CD4-positive, CD25-positive, alpha-beta regulatory T cell (primary cell): ENCODE measurements at regions not wholly inside any gene's neighbourhood (a gene's known extent, or its start where the extent isn't known, plus 50 kb on each side); places are given as distances from the start of the nearest gene placed in this dataset.

Experiments used
- ATAC-seq, 2 donors: fragments of 150-1000 bp; cut with Tn5 transposase; one replicate each; pipeline ENCODE4 v1.10.0; 2021; ENCODE audit warnings: low read depth in 2 of 2, moderate number of reproducible peaks in 2 of 2, moderate library complexity in 1 of 2
- DNase-seq, 3 donors: peaks; one replicate each; pipeline versions ENCODE4 v3.0.0 to v3.0.0-alpha.2; 2012 to 2022; ENCODE audit warnings: mixed read lengths in 1 of 3
- H3K27ac ChIP-seq: one replicate; pipeline ENCODE4 v1.7.0; 2013; ENCODE audit warnings: mild to moderate bottlenecking, low read length; ENCODE audit not compliant: insufficient read depth, poor library complexity, severe bottlenecking
- H3K27me3 ChIP-seq: one replicate; pipeline ENCODE4 v1.7.0; 2013; ENCODE audit warnings: low read length; ENCODE audit not compliant: control insufficient read depth, insufficient read depth
- H3K36me3 ChIP-seq: one replicate; pipeline ENCODE4 v1.7.0; 2013; ENCODE audit warnings: mild to moderate bottlenecking, low read length, moderate library complexity; ENCODE audit not compliant: control insufficient read depth, insufficient read depth
- H3K4me1 ChIP-seq: 2 replicates; pipeline ENCODE4 v1.7.0; 2013; ENCODE audit warnings: mild to moderate bottlenecking, low read length; ENCODE audit not compliant: insufficient read depth, control insufficient read depth, poor library complexity, severe bottlenecking
- H3K4me3 ChIP-seq: one replicate; pipeline ENCODE4 v1.7.0; 2013; ENCODE audit warnings: low read depth, mild to moderate bottlenecking, low read length, moderate library complexity
- H3K9me3 ChIP-seq, 2 experiments: 1 replicate in 1 of 2; 2 replicates in 1 of 2; pipeline ENCODE4 v1.7.0; 2013; ENCODE audit warnings: low read length in 2 of 2, mild to moderate bottlenecking in 1 of 2, moderate library complexity in 1 of 2; ENCODE audit not compliant: control insufficient read depth in 2 of 2
- H3K27ac Mint-ChIP-seq, 3 donors: one replicate each; pipeline ENCODE4 v1.8.0; 2020 to 2022; ENCODE audit warnings: mild to moderate bottlenecking in 3 of 3, mixed read lengths in 3 of 3, moderate library complexity in 2 of 3
- H3K27me3 Mint-ChIP-seq: one replicate; pipeline ENCODE4 v1.8.0; 2022; ENCODE audit warnings: mild to moderate bottlenecking, mixed read lengths
- H3K36me3 Mint-ChIP-seq: one replicate; pipeline ENCODE4 v1.8.0; 2020; ENCODE audit warnings: mixed read lengths
- H3K4me1 Mint-ChIP-seq, 4 donors: one replicate each; pipeline ENCODE4 v1.8.0; 2020 to 2022; ENCODE audit warnings: mixed read lengths in 4 of 4, mild to moderate bottlenecking in 1 of 4
- H3K4me3 Mint-ChIP-seq, 4 donors: one replicate each; pipeline ENCODE4 v1.8.0; 2020 to 2022; ENCODE audit warnings: mild to moderate bottlenecking in 4 of 4, mixed read lengths in 4 of 4, moderate library complexity in 3 of 4
- H3K9me3 Mint-ChIP-seq, 7 donors: one replicate each; pipeline ENCODE4 v1.8.0; 2020 to 2022; ENCODE audit warnings: mixed read lengths in 7 of 7, mild to moderate bottlenecking in 3 of 7, moderate library complexity in 2 of 7

DNA sequence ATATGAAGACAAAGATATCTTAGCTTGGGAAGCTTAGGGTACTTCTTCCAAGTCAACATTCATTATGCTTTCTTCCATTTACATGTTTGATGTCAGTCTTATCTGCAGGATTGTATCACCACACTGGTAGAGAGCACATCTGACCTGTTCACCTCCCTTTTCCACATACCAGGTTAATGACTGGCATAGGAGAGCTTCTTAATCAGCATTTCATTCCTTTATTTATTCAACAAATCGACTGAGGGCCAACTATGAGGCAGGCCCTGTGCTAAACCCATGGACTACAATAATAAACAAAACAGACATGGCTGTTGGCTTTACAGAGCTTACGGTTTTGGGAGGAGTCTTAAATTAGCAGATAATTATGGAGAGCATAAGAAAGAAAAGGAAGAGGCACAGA, 378.1 kb upstream of the CDH11 start:
- ATAC-seq (no peak), DNase-seq (no peak)
- H3K27ac ChIP-seq, result no peak overlapping the region
- H3K4me3 ChIP-seq, result no peak overlapping the region
- Mint-ChIP-seq H3K4me1 (no peaks in the 10 kb centered on the region), H3K27me3 (peaks cover 5% of the 10 kb centered on the region), H3K4me3 (no peak overlapping the region), H3K27ac (no peak overlapping the region), H3K9me3 (peaks cover 0 to 8% (median 4%) of the 10 kb centered on the region in 7 donors), H3K36me3 (no peaks in the 10 kb centered on the region)
- no peaks in the 10 kb centered on the region for H3K36me3 ChIP-seq
- no peaks in the 10 kb centered on the region for H3K27me3 ChIP-seq
- no peaks in the 10 kb centered on the region for H3K4me1 ChIP-seq
- no peaks in the 10 kb centered on the region for H3K9me3 ChIP-seq

DNA sequence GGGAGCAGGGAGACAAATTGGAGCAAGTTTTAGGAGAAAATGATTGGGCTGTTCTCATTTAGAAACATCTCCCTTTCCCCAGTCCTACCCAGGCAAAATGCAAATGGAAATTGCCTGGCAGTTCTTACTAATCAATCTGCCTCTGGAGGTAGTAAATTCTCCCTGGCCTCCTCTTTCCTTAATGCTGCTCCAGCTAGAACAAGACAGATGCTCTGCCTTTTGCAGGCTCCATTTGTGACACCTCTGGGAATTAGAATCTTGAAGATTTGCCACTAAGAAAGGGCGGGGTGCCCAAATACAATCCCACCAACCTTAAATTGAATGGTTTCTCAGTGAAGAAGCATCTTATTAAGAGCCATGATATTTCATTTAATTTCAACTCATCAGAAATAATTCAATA, 377.7 kb upstream of the CDH11 start:
- Histone ChIP-seq H3K4me3 (no peak overlapping the region), H3K27me3 (no peaks in the 10 kb centered on the region), H3K4me1 (no peaks in the 10 kb centered on the region), H3K36me3 (no peaks in the 10 kb centered on the region), H3K9me3 (no peaks in the 10 kb centered on the region), H3K27ac (no peak overlapping the region)
- H3K4me1 Mint-ChIP-seq, result no peaks in the 10 kb centered on the region
- peak overlapping the region in 1 of 3 donors; percentile 26 for H3K27ac Mint-ChIP-seq
- H3K27me3 Mint-ChIP-seq, result peaks cover 5% of the 10 kb centered on the region
- no peaks in the 10 kb centered on the region for H3K36me3 Mint-ChIP-seq
- no peak overlapping the region for H3K4me3 Mint-ChIP-seq
- peaks cover 0 to 7% (median 4%) of the 10 kb centered on the region in 7 donors for H3K9me3 Mint-ChIP-seq
- DNase-seq (no peak), ATAC-seq (no peak)

DNA sequence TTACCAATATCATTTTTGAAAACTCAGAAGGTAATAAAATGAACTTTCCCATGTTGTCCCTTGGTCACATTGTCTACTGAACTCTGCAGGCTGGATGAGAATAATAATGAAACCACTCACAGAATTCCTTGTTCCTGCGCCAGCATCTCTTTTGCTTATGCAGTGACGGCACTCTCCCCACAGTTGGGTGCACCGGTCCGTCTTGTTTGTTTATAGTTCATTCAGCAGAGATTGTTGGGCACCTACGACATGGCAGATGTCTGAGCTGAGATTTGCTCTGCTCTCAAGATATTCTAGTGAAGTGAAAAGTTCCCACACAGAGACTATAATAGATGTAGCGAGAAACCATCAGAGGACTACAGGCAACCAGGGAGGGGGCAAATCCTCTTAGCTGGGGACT, 375.7 kb upstream of the CDH11 start:
- H3K4me1 ChIP-seq, result no peaks in the 10 kb centered on the region
- Mint-ChIP-seq H3K27me3 (peaks cover 5% of the 10 kb centered on the region), H3K9me3 (peaks cover 0 to 10% (median 4%) of the 10 kb centered on the region in 7 donors), H3K36me3 (no peaks in the 10 kb centered on the region), H3K27ac (peak overlapping the region in 1 of 3 donors; percentile 9), H3K4me3 (no peak overlapping the region), H3K4me1 (no peaks in the 10 kb centered on the region)
- no peak overlapping the region for H3K27ac ChIP-seq
- H3K9me3 ChIP-seq, result no peaks in the 10 kb centered on the region
- H3K36me3 ChIP-seq, result no peaks in the 10 kb centered on the region
- DNase-seq, result no peak
- ATAC-seq, result no peak
- no peak overlapping the region for H3K4me3 ChIP-seq
- no peaks in the 10 kb centered on the region for H3K27me3 ChIP-seq

DNA sequence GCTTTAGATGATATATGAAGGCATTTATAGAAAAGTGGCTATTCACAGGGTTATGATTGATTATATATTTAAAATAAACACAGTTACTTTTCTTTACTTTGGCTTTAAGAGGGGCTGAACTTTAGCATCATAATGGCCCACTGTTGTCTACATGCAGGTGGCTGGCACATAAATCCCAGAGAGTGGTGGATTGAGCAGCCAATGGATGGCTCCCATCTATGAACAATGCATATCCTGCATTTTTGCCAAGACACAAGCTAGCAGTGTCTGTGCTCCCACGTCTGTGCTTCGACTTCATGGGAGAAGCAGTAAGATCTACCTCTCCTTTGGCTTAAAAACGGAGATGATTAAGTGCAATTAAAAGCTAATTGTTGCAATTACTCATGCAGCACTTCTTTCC, 373.2 kb upstream of the CDH11 start:
- Mint-ChIP-seq H3K4me1 (no peaks in the 10 kb centered on the region), H3K4me3 (no peak overlapping the region), H3K36me3 (no peaks in the 10 kb centered on the region), H3K27ac (no peak overlapping the region), H3K27me3 (peaks cover 5% of the 10 kb centered on the region), H3K9me3 (peaks cover 0 to 10% (median 2%) of the 10 kb centered on the region in 7 donors)
- H3K27me3 ChIP-seq, result no peaks in the 10 kb centered on the region
- no peaks in the 10 kb centered on the region for H3K36me3 ChIP-seq
- ATAC-seq, result no peak
- no peak overlapping the region for H3K4me3 ChIP-seq
- no peaks in the 10 kb centered on the region for H3K4me1 ChIP-seq
- H3K27ac ChIP-seq, result no peak overlapping the region
- no peak for DNase-seq
- no peaks in the 10 kb centered on the region for H3K9me3 ChIP-seq

DNA sequence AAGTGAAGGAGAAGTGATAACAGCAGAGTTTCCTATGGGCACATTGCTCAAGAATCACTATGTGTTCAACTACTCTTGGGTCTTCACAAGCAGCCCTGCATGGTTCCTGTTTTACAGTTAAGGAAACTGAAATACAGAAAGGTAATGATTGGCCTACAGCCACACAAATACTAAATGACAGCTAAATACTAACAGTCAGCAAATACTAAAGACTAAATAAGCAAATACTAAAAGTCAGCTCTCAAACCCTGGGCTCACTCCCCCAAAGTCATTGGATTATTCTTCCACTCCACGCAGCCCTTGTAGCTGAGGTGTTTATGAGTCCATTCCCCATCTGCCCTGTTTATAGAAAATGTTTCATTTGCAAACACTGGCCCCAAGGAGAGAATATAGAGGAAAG, 372.7 kb upstream of the CDH11 start:
- Mint-ChIP-seq H3K4me1 (no peaks in the 10 kb centered on the region), H3K4me3 (no peak overlapping the region), H3K9me3 (peaks cover 0 to 10% (median 2%) of the 10 kb centered on the region in 7 donors), H3K27me3 (peaks cover 5% of the 10 kb centered on the region), H3K36me3 (no peaks in the 10 kb centered on the region), H3K27ac (no peak overlapping the region)
- H3K9me3 ChIP-seq, result no peaks in the 10 kb centered on the region
- no peak overlapping the region for H3K4me3 ChIP-seq
- no peaks in the 10 kb centered on the region for H3K4me1 ChIP-seq
- DNase-seq (no peak), ATAC-seq (no peak)
- no peak overlapping the region for H3K27ac ChIP-seq
- H3K27me3 ChIP-seq, result no peaks in the 10 kb centered on the region
- no peaks in the 10 kb centered on the region for H3K36me3 ChIP-seq

DNA sequence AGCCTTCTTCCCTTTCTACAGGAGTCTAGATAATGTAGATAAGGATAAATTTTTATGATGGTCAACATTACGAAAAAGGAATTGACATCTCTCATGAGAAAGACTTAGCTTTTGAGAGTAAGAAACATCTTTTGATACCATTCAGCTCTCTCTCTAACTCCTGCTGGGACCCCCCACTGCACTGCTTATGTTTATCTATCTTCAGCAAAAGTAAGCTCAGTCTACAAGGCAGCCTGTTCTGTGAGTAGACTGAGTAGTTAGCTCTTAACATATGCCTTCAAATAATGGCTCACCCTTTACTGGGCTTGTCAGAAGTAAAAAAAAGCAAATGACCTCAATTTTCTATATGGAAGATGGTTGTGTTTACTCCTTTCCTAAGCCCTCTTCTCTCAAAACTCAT, 372.2 kb upstream of the CDH11 start:
- Histone ChIP-seq H3K4me1 (no peaks in the 10 kb centered on the region), H3K9me3 (no peaks in the 10 kb centered on the region), H3K36me3 (no peaks in the 10 kb centered on the region), H3K27me3 (no peaks in the 10 kb centered on the region), H3K4me3 (no peak overlapping the region), H3K27ac (no peak overlapping the region)
- no peak for DNase-seq
- no peak for ATAC-seq
- Mint-ChIP-seq H3K9me3 (peaks cover 0 to 10% (median 2%) of the 10 kb centered on the region in 7 donors), H3K27ac (no peak overlapping the region), H3K4me3 (no peak overlapping the region), H3K4me1 (no peaks in the 10 kb centered on the region), H3K27me3 (peaks cover 5% of the 10 kb centered on the region), H3K36me3 (no peaks in the 10 kb centered on the region)

DNA sequence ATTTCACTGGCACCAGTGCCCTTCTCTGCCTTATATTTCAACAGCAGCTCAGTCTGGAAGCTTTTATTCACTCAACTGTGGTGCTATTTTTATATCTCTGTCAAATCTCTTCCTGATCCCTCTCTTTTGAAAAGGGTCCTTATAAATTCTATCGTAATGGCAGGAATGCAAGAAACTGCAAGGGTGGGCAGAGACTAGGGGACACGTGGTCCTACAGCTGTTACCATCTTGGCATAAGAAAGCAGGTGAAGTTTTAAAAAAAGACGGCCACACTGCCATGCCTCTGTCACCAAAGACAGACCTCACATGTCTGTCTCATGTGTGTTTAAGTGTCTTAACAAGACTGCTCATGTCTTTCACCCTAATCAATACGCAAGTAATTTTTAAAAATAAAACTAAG, 368.4 kb upstream of the CDH11 start:
- Histone ChIP-seq H3K36me3 (no peaks in the 10 kb centered on the region), H3K27ac (no peak overlapping the region), H3K27me3 (no peaks in the 10 kb centered on the region), H3K9me3 (no peaks in the 10 kb centered on the region), H3K4me1 (no peaks in the 10 kb centered on the region), H3K4me3 (no peak overlapping the region)
- ATAC-seq, result no peak
- Mint-ChIP-seq H3K4me3 (no peak overlapping the region), H3K36me3 (no peaks in the 10 kb centered on the region), H3K9me3 (peaks cover 0 to 8% (median 3%) of the 10 kb centered on the region in 7 donors), H3K4me1 (no peaks in the 10 kb centered on the region), H3K27me3 (no peaks in the 10 kb centered on the region), H3K27ac (no peak overlapping the region)
- DNase-seq, result no peak

DNA sequence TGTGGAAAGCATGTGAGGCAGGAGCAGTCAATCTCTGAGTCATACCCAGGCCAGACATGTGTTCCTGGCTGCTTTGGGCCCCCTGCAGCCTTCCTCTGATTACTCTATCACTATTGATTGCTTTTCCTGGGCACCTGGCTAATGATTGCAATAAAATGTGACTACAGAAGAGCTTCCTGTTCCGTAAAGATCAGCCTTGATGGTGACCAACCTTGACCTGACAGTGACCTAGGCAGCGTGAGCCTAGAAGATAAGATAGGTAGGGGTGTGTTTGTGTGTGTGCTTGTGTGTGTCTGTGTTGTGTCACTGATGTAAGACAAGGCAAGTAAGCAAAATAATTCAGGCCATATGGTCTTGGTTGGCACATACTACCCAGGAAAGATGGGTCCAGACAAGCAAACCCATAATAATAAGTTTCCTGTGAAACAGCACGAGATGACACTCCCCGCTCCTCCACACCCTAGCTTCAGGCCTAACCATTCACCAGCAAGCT, 367.7 kb upstream of the CDH11 start:
- no peaks in the 10 kb centered on the region for H3K27me3 Mint-ChIP-seq
- Histone ChIP-seq H3K4me3 (no peak overlapping the region), H3K9me3 (no peaks in the 10 kb centered on the region), H3K27me3 (no peaks in the 10 kb centered on the region), H3K4me1 (no peaks in the 10 kb centered on the region), H3K36me3 (no peaks in the 10 kb centered on the region), H3K27ac (no peak overlapping the region)
- no peaks in the 10 kb centered on the region for H3K36me3 Mint-ChIP-seq
- no peak overlapping the region for H3K4me3 Mint-ChIP-seq
- peaks cover 0 to 12% (median 3%) of the 10 kb centered on the region in 7 donors for H3K9me3 Mint-ChIP-seq
- no peak for DNase-seq
- no peak for ATAC-seq
- no peak overlapping the region for H3K27ac Mint-ChIP-seq
- H3K4me1 Mint-ChIP-seq, result no peaks in the 10 kb centered on the region
